Osteoblast (primary cell): ENCODE measurements at regions not wholly inside any gene's neighbourhood (a gene's known extent, or its start where the extent isn't known, plus 50 kb on each side); places are given as distances from the start of the nearest gene placed in this dataset.

Source experiments
- DNase-seq: peaks from one replicate; pipeline ENCODE4 v3.0.0; 2011; ENCODE audit warnings: low spot score, mixed read lengths; ENCODE audit not compliant: insufficient read length; ENCODE audit errors: missing footprints
- H2AFZ ChIP-seq: 2 replicates; pipeline ENCODE4 v1.6.0; 2011; ENCODE audit warnings: mild to moderate bottlenecking, low read length
- H3K27ac ChIP-seq: 2 replicates; pipeline ENCODE4 v1.5.1; 2011; ENCODE audit warnings: mild to moderate bottlenecking, low read depth, low read length, moderate library complexity
- H3K27me3 ChIP-seq: 2 replicates; pipeline ENCODE4 v1.6.0; 2012; ENCODE audit warnings: mild to moderate bottlenecking, control low read depth, inconsistent platforms, low read length, moderate library complexity; ENCODE audit not compliant: insufficient read depth
- H3K36me3 ChIP-seq: 2 replicates; pipeline ENCODE4 v1.5.1; 2011; ENCODE audit warnings: mild to moderate bottlenecking, low read length, control low read depth, moderate library complexity; ENCODE audit not compliant: insufficient read depth
- H3K4me1 ChIP-seq: 2 replicates; pipeline ENCODE4 v1.5.1; 2011; ENCODE audit warnings: mild to moderate bottlenecking, low read length, control low read depth, moderate library complexity; ENCODE audit not compliant: insufficient read depth
- H3K4me2 ChIP-seq: 2 replicates; pipeline ENCODE4 v1.6.0; 2011; ENCODE audit warnings: mild to moderate bottlenecking, low read length; ENCODE audit not compliant: insufficient read depth
- H3K4me3 ChIP-seq: fragments of 200-600 bp; sonication (generic); 3 replicates; pipeline ENCODE4 v1.5.1; 2012; ENCODE audit warnings: mild to moderate bottlenecking, low read length, inconsistent platforms; ENCODE audit not compliant: insufficient read depth
- H3K79me2 ChIP-seq: 2 replicates; pipeline ENCODE4 v1.6.0; 2012; ENCODE audit warnings: mild to moderate bottlenecking, low read length, control low read depth, inconsistent platforms; ENCODE audit not compliant: insufficient read depth
- H3K9me3 ChIP-seq: 2 replicates; pipeline ENCODE4 v1.5.1; 2011; ENCODE audit warnings: low read depth, low read length, control low read depth
- H4K20me1 ChIP-seq: 2 replicates; pipeline ENCODE4 v1.6.0; 2012; ENCODE audit warnings: mild to moderate bottlenecking, low read length, control low read depth; ENCODE audit not compliant: insufficient read depth
- CTCF ChIP-seq: IDR thresholded peaks from 2 replicates; pipeline ENCODE4 v1.5.1; 2011; ENCODE audit warnings: mild to moderate bottlenecking, low read depth, low read length, moderate library complexity; ENCODE audit errors: extremely low read depth

GRCh38 chr4:185915271-185915670 lies 103.3 kb upstream of the SORBS2 start:
- TF ChIP-seq CTCF: no peak
- peak overlapping the region; percentile 98 for H3K27ac ChIP-seq
- H3K4me2 ChIP-seq: peak overlapping the region; percentile 27
- no peak for DNase-seq
- no peak overlapping the region for H2AFZ ChIP-seq
- H3K27me3 ChIP-seq: no peaks in the 10 kb centered on the region
- H3K9me3 ChIP-seq: no peaks in the 10 kb centered on the region
- peaks cover 47% of the 10 kb centered on the region for H3K4me1 ChIP-seq
- H4K20me1 ChIP-seq: no peaks in the 10 kb centered on the region
- no peaks in the 10 kb centered on the region for H3K79me2 ChIP-seq
- H3K36me3 ChIP-seq: no peaks in the 10 kb centered on the region
- H3K4me3 ChIP-seq: peak overlapping the region; percentile 36

- H3K4me2 ChIP-seq: no peak overlapping the region
- no peaks in the 10 kb centered on the region for H3K27me3 ChIP-seq
- no peak overlapping the region for H3K4me3 ChIP-seq
- H3K4me1 ChIP-seq: peaks cover 47% of the 10 kb centered on the region
- H3K9me3 ChIP-seq: no peaks in the 10 kb centered on the region
- H2AFZ ChIP-seq: no peak overlapping the region
- TF ChIP-seq CTCF: no peak
- H4K20me1 ChIP-seq: no peaks in the 10 kb centered on the region
- no peaks in the 10 kb centered on the region for H3K79me2 ChIP-seq
- DNase-seq: no peak
- H3K36me3 ChIP-seq: no peaks in the 10 kb centered on the region
- H3K27ac ChIP-seq: peak overlapping the region; percentile 98
Measured at GRCh38 chr4:185915817-185916216, 103.8 kb upstream of the SORBS2 start.

GRCh38 chr4:185916231-185916630 lies 104.2 kb upstream of the SORBS2 start:
- H3K9me3 ChIP-seq: no peaks in the 10 kb centered on the region
- H3K27me3 ChIP-seq: no peaks in the 10 kb centered on the region
- H3K79me2 ChIP-seq: no peaks in the 10 kb centered on the region
- peak overlapping the region; percentile 98 for H3K27ac ChIP-seq
- H3K4me2 ChIP-seq: no peak overlapping the region
- no peak for TF ChIP-seq CTCF
- no peak for DNase-seq
- no peak overlapping the region for H2AFZ ChIP-seq
- H3K4me1 ChIP-seq: peaks cover 49% of the 10 kb centered on the region
- no peaks in the 10 kb centered on the region for H3K36me3 ChIP-seq
- H4K20me1 ChIP-seq: no peaks in the 10 kb centered on the region
- no peak overlapping the region for H3K4me3 ChIP-seq

GRCh38 chr4:185916683-185917082 lies 104.7 kb upstream of the SORBS2 start:
- Histone ChIP-seq H3K27ac (no peak overlapping the region), H3K79me2 (no peaks in the 10 kb centered on the region), H3K27me3 (no peaks in the 10 kb centered on the region), H4K20me1 (no peaks in the 10 kb centered on the region), H3K4me2 (no peak overlapping the region), H3K9me3 (no peaks in the 10 kb centered on the region), H2AFZ (no peak overlapping the region), H3K4me1 (peaks cover 50% of the 10 kb centered on the region), H3K4me3 (no peak overlapping the region), H3K36me3 (no peaks in the 10 kb centered on the region)
- no peak for DNase-seq
- TF ChIP-seq CTCF: no peak
